HG03575 (cell line): ENCODE measurements at regions not wholly inside any gene's neighbourhood (a gene's known extent, or its start where the extent isn't known, plus 50 kb on each side); places are given as distances from the start of the nearest gene placed in this dataset.
"Not testable (repeated sequence)": the region's sequence is repeated elsewhere in the genome, so short reads cannot be mapped to it uniquely, and the experiment has no call there.

Experiments used
- ATAC-seq: cut with Tn5 transposase; IDR thresholded peaks from one replicate; pipeline ENCODE4 v1.9.1; 2021; ENCODE audit not compliant: unreplicated experiment, insufficient number of reproducible peaks, low FRiP score; ENCODE audit errors: extremely low read depth

DNA sequence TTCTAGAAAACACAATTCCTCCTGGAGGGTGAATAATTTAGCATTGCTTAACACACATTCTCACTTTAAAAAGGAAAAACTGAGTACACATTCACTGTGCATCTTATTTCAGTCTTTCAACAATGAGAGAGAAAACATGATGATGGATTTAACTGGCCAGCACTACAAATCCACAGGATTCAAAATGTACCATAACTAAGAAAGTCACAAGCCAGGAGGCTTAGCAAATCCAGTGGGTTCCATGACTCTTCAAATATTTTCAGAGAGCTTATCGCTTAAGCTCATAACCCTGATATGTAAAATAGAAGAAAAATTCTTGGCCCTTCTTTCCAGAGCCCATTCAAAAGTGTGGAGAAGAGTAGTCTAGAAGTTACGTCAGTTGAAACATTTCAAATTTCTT is 820.3 kb downstream of the LTN1 start:
- no peak for ATAC-seq

DNA sequence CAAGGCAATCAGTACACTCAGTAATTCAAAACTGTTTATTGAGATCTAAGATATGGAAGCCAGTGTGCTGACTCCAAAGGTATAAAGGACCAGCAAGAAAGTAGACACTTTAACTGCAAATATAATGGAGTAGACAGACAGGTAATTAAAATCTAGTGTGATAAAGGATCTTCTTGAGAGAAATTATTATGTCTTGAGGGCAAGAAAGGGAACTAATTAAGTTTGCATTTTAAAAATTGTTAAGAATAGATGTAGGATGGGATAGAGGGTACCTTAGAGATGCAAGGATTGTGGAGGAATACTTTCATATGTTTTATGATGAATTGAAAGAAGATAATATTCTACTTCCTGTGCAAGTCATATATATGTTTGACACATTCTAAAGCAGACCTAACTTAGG is 825.3 kb downstream of the LTN1 start:
- ATAC-seq: no peak

- ATAC-seq: not testable (repeated sequence)
These were observed 828.2 kb downstream of the LTN1 start for GRCh38 chr21:28164519-28164918.

- ATAC-seq: not testable (repeated sequence)
These were observed 830.6 kb downstream of the LTN1 start for GRCh38 chr21:28162052-28162451.

GRCh38 chr21:28160378-28160777 is 832.3 kb downstream of the LTN1 start:
- ATAC-seq: no peak

GRCh38 chr21:28159396-28159795 is 833.3 kb downstream of the LTN1 start:
- ATAC-seq: no peak

GRCh38 chr21:28156590-28156989 is 836.1 kb downstream of the LTN1 start:
- ATAC-seq: no peak

GRCh38 chr21:28154121-28154520 is 838.6 kb downstream of the LTN1 start:
- no peak for ATAC-seq

- no peak for ATAC-seq
These were observed 839.9 kb downstream of the LTN1 start for GRCh38 chr21:28152732-28153131.

DNA sequence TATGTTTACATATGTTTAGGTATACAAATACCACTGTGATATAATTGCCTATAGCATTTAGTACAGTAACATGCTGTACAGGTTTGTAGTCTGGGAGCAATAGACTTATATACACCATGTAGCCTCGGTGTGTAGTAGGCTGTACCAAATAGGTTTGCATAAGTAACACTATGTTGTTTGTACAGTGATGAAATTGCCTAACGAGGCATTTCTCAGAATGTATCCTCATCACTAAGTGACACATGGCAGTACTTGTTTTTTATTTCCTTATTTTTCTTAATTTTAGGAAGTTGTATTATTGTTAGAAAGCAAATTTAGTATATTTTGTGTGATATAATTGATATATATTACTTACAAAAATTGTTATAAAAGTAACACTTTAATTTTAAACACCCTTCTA is 840.9 kb downstream of the LTN1 start:
- ATAC-seq: no peak

- ATAC-seq: no peak
These were observed 841.9 kb downstream of the LTN1 start for GRCh38 chr21:28150778-28151177.

- ATAC-seq: no peak
These were observed 844.1 kb downstream of the LTN1 start for GRCh38 chr21:28148400-28149064.

GRCh38 chr21:28144653-28145052 is 848.0 kb downstream of the LTN1 start:
- no peak for ATAC-seq

DNA sequence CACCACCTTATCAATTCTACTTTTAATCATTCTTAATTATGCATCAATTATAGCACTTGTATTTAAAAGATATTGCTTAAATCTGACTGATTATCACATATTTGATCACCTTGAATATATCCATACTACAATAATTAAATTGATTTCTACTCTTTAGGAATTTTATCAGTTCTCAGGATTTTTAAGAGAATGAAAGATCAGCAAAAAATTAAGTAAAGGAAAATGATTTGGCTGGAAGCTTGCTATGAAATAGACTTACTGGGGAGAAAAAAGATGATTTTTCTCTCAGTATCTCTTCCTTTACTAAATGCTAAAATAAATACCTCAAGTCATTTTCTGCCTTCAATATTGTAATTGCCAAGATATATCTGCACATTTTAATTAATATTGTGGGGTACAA is 848.6 kb downstream of the LTN1 start:
- no peak for ATAC-seq

- ATAC-seq: no peak
These were observed 850.0 kb downstream of the LTN1 start for GRCh38 chr21:28142697-28143096.

DNA sequence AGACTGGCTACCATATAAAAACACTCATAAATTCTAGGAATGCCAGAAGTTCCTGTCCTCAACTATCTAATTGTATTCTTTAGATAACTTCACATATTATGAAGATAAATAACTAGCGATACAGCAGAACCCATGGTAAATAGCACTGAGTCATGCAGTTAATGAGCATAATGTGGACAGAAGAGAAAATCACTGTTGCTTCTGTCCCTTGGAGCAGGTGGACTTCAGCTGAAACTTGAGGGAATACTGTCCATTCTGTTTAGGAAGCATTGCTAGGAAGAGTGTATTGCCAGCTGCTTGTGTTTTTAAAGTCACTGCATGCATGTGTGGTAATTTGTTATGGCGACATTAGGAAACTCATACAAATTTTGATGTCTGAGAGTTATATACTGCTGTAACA is 854.4 kb downstream of the LTN1 start:
- no peak for ATAC-seq

GRCh38 chr21:28136656-28137255 is 855.9 kb downstream of the LTN1 start:
- no peak for ATAC-seq

- no peak for ATAC-seq
These were observed 857.0 kb downstream of the LTN1 start for GRCh38 chr21:28135646-28136045.

DNA sequence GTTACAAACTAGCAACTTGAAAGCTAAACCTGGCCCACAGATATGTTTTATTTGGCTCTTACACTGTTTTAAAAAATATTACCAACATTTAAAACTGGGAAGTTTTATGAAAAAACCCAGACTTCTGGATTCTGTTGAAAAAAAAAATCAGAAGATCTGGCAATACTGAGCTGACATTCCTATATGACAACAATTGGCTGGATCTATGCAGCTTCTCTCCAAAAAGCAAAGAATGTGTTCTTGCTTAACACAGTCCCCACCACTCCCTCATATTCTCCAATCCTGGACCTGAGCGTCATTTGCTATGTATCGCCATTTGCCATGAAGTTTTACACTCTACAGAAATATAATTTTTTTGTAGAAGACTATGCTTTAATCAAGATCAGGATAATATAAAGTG is 859.6 kb downstream of the LTN1 start:
- ATAC-seq: no peak

DNA sequence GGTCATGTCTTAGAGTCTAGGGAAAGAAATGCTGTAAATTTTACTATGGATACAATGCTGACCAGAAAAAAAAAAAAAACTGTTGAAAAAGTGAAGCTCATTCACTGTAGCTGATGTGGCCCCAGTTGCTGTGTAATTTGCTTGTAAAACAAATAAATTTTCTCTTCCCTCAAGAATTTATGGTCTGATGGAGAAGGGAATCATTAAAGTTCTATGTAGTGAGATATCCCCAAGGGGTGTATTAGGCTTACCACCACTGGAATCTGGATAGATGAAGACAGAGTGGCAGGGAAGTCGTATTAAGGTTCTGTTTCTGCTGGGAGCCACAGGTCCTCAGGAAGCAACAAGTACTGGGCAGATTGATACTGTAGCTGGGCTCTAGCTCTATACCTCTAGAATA is 860.0 kb downstream of the LTN1 start:
- ATAC-seq: no peak

GRCh38 chr21:28127175-28127785 is 865.4 kb downstream of the LTN1 start:
- ATAC-seq: no peak
